H9 (cell line): ENCODE measurements at regions not wholly inside any gene's neighbourhood (a gene's known extent, or its start where the extent isn't known, plus 50 kb on each side); places are given as distances from the start of the nearest gene placed in this dataset.

ENCODE experiments used
- DNase-seq: peaks from one replicate; pipeline ENCODE4 v3.0.0-alpha.2; 2017
- H2AFZ ChIP-seq: one replicate; pipeline ENCODE4 v1.6.1; 2013; ENCODE audit warnings: mild to moderate bottlenecking, low read length, control low read depth, moderate library complexity
- H2AK5ac ChIP-seq: 2 replicates; pipeline ENCODE4 v1.6.1; 2013; ENCODE audit warnings: low read length, control low read depth, mixed read lengths; ENCODE audit not compliant: insufficient read length
- H2BK120ac ChIP-seq: one replicate; pipeline ENCODE4 v1.6.1; 2013; ENCODE audit warnings: low read depth, mild to moderate bottlenecking, low read length, control low read depth, inconsistent platforms; ENCODE audit not compliant: poor library complexity, severe bottlenecking
- H2BK12ac ChIP-seq: 2 replicates; pipeline ENCODE4 v1.6.1; 2013; ENCODE audit warnings: low read length, control low read depth, mixed read lengths, low read depth; ENCODE audit not compliant: insufficient read length
- H2BK15ac ChIP-seq: 2 replicates; pipeline ENCODE4 v1.6.1; 2013; ENCODE audit warnings: low read depth, low read length, control low read depth
- H2BK20ac ChIP-seq: one replicate; pipeline ENCODE4 v1.6.1; 2013; ENCODE audit warnings: low read depth, mild to moderate bottlenecking, low read length, control low read depth, inconsistent platforms; ENCODE audit not compliant: poor library complexity, severe bottlenecking
- H2BK5ac ChIP-seq: 2 replicates; pipeline ENCODE4 v1.6.1; 2013; ENCODE audit warnings: low read length, control low read depth, mixed read lengths; ENCODE audit not compliant: insufficient read length
- H3K14ac ChIP-seq: 2 replicates; pipeline ENCODE4 v1.6.1; 2013; ENCODE audit warnings: low read length, control low read depth; ENCODE audit not compliant: insufficient read depth
- H3K18ac ChIP-seq: 2 replicates; pipeline ENCODE4 v1.6.1; 2013; ENCODE audit warnings: low read depth, mild to moderate bottlenecking, mixed read lengths, low read length, control low read depth; ENCODE audit not compliant: insufficient read length
- H3K23ac ChIP-seq: 2 replicates; pipeline ENCODE4 v1.6.1; 2013; ENCODE audit warnings: low read length, control low read depth, mixed read lengths, low read depth; ENCODE audit not compliant: insufficient read length
- H3K23me2 ChIP-seq: 2 replicates; pipeline ENCODE4 v1.6.1; 2013; ENCODE audit warnings: low read depth, mild to moderate bottlenecking, mixed read lengths, low read length, control low read depth; ENCODE audit not compliant: insufficient read length, poor library complexity, severe bottlenecking
- H3K27ac ChIP-seq: 2 replicates; pipeline ENCODE4 v1.5.1; 2013; ENCODE audit warnings: low read length, control low read depth, mixed read lengths, low read depth; ENCODE audit not compliant: insufficient read length
- H3K27me3 ChIP-seq: 2 replicates; pipeline ENCODE4 v1.6.1; 2013; ENCODE audit warnings: low read length, control low read depth, inconsistent platforms; ENCODE audit not compliant: insufficient read depth
- H3K4ac ChIP-seq: 2 replicates; pipeline ENCODE4 v1.6.1; 2013; ENCODE audit warnings: low read depth, mild to moderate bottlenecking, control low read depth, inconsistent platforms, low read length, moderate library complexity
- H3K4me1 ChIP-seq: 2 replicates; pipeline ENCODE4 v1.6.1; 2013; ENCODE audit warnings: low read length, control low read depth, inconsistent platforms; ENCODE audit not compliant: insufficient read depth
- H3K4me2 ChIP-seq: 2 replicates; pipeline ENCODE4 v1.6.1; 2013; ENCODE audit warnings: low read length, control low read depth, mixed read lengths; ENCODE audit not compliant: insufficient read length, insufficient read depth
- H3K56ac ChIP-seq: 2 replicates; pipeline ENCODE4 v1.6.1; 2013; ENCODE audit warnings: low read depth, mild to moderate bottlenecking, mixed read lengths, low read length, control low read depth; ENCODE audit not compliant: insufficient read length
- H3K79me1 ChIP-seq: 2 replicates; pipeline ENCODE4 v1.6.1; 2013; ENCODE audit warnings: low read depth, mild to moderate bottlenecking, moderate library complexity, low read length, control low read depth, inconsistent platforms; ENCODE audit not compliant: insufficient read depth, poor library complexity, severe bottlenecking
- H3K79me2 ChIP-seq: 2 replicates; pipeline ENCODE4 v1.6.1; 2013; ENCODE audit warnings: low read length, control low read depth, inconsistent platforms; ENCODE audit not compliant: insufficient read depth
- H3K9ac ChIP-seq: 2 replicates; pipeline ENCODE4 v1.6.1; 2013; ENCODE audit warnings: low read length, control low read depth, mixed read lengths; ENCODE audit not compliant: insufficient read length; ENCODE audit errors: extremely low read depth
- H3K9me3 ChIP-seq: one replicate; pipeline ENCODE4 v1.6.1; 2013; ENCODE audit warnings: low read depth, low read length, inconsistent platforms; ENCODE audit not compliant: control insufficient read depth
- H3T11ph ChIP-seq: one replicate; pipeline ENCODE4 v1.6.1; 2013; ENCODE audit warnings: mild to moderate bottlenecking, low read length, control low read depth, inconsistent platforms
- H4K20me1 ChIP-seq: one replicate; pipeline ENCODE4 v1.6.1; 2013; ENCODE audit not compliant: control insufficient read depth, insufficient read length, insufficient read depth
- H4K5ac ChIP-seq: 2 replicates; pipeline ENCODE4 v1.6.1; 2013; ENCODE audit warnings: low read depth, mild to moderate bottlenecking, mixed read lengths, low read length, control low read depth; ENCODE audit not compliant: insufficient read length
- H4K8ac ChIP-seq: replicated peaks from 2 replicates; pipeline ENCODE4 v1.6.1; 2013; ENCODE audit warnings: low read length, control low read depth, mixed read lengths, low read depth; ENCODE audit not compliant: insufficient read length
- H4K91ac ChIP-seq: 2 replicates; pipeline ENCODE4 v1.6.1; 2013; ENCODE audit warnings: low read depth, mild to moderate bottlenecking, moderate library complexity, mixed read lengths, low read length, control low read depth; ENCODE audit not compliant: insufficient read length
- H3K27ac Mint-ChIP-seq, 3 experiments: 2 replicates in 2 of 3; 3 replicates in 1 of 3; pipeline ENCODE4 v1.8.0; 2020 to 2021; ENCODE audit warnings: mixed read lengths in 3 of 3, mild to moderate bottlenecking in 1 of 3, moderate library complexity in 1 of 3
- H3K27me3 Mint-ChIP-seq: 2 replicates; pipeline ENCODE4 v1.8.0; 2021; ENCODE audit warnings: low read depth, mild to moderate bottlenecking, moderate library complexity, mixed read lengths
- H3K36me3 Mint-ChIP-seq, 3 experiments: 2 replicates in 2 of 3; 3 replicates in 1 of 3; pipeline ENCODE4 v1.8.0; 2020 to 2021; ENCODE audit warnings: low read depth in 3 of 3, mixed read lengths in 3 of 3; ENCODE audit not compliant: insufficient read depth in 1 of 3
- H3K4me1 Mint-ChIP-seq, 2 experiments: 2 replicates each; pipeline ENCODE4 v1.8.0; 2020; ENCODE audit warnings: mixed read lengths in 2 of 2
- H3K4me3 Mint-ChIP-seq, 2 experiments: 2 replicates in 1 of 2; 3 replicates in 1 of 2; pipeline ENCODE4 v1.8.0; 2020 to 2021; ENCODE audit warnings: mild to moderate bottlenecking in 2 of 2, mixed read lengths in 2 of 2, moderate library complexity in 1 of 2
- H3K9me3 Mint-ChIP-seq, 2 experiments: 2 replicates in 1 of 2; 3 replicates in 1 of 2; pipeline ENCODE4 v1.8.0; 2020; ENCODE audit warnings: mild to moderate bottlenecking in 2 of 2, mixed read lengths in 2 of 2, moderate library complexity in 1 of 2
- WGBS: extraction: QIAGEN DNeasy Blood & Tissue Kit; methylation state at CpG from one replicate; pipeline ENCODE4 v1.1.7; 2013; ENCODE audit warnings: missing lambda C conversion rate, low lambda C conversion rate, mixed read lengths; ENCODE audit not compliant: insufficient read length; ENCODE audit errors: extremely low coverage; 5-methylcytosine and 5-hydroxymethylcytosine counted together
- TF ChIP-seq, protein P1 (sequence below): fragments of 200-600 bp; sonication (generic); conservative IDR thresholded peaks from 3 replicates; pipeline ENCODE4 v1.8.0; 2021; ENCODE audit warnings: antibody characterized with exemption, mild to moderate bottlenecking

DNA sequence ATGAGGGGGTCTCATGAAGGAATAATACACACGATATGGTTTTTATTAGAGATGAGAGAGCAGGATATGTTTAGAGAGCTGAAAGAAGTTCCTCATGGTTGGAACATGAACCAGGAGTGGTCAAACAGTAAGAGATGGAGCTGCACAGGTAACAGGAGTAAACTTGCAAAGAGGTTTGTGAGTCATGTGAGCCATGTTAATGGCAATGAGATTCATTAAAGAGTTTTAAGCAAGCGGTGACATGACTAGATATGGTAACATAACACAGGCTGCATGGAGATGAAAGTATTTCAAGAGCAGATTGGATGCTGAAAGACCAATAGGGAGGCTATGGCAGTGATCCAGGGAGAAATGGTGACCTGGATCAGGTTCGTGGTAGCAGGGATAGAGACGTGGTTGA lies 62.6 kb upstream of the SSTR1 start:
- Mint-ChIP-seq H3K4me1 (peaks cover 17 to 28% of the 10 kb centered on the region in 2 experiments), H3K4me3 (no peak overlapping the region), H3K9me3 (no peaks in the 10 kb centered on the region), H3K36me3 (peaks cover 0 to 4% (median 0%) of the 10 kb centered on the region in 3 experiments; a peak in 2 of 7 replicates), H3K27me3 (no peaks in the 10 kb centered on the region), H3K27ac (no peak overlapping the region)
- H3K4me1 ChIP-seq = peaks cover 15% of the 10 kb centered on the region; the same call in 1 of the 2 replicates
- no peak overlapping the region for H3K27ac ChIP-seq
- no peak overlapping the region for H2BK20ac ChIP-seq
- H3K79me1 ChIP-seq = no peaks in the 10 kb centered on the region
- no peak overlapping the region for H4K91ac ChIP-seq
- no peaks in the 10 kb centered on the region for H3K27me3 ChIP-seq
- no CpG with 5 or more reads among the region's 4 CpGs for WGBS
- no peaks in the 10 kb centered on the region for H4K20me1 ChIP-seq
- DNase-seq = no peak
- H3K18ac ChIP-seq = no peak overlapping the region
- no peak overlapping the region for H3K14ac ChIP-seq
- H3K56ac ChIP-seq = no peak overlapping the region
- H3K9ac ChIP-seq = no peak overlapping the region
- no peak overlapping the region for H3K4me2 ChIP-seq
- no peak overlapping the region for H2AFZ ChIP-seq
- no peaks in the 10 kb centered on the region for H3K79me2 ChIP-seq
- H4K8ac ChIP-seq = no peak overlapping the region
- H2BK15ac ChIP-seq = no peak overlapping the region
- H3K4ac ChIP-seq = no peak overlapping the region
- H3T11ph ChIP-seq = no peak overlapping the region
- H4K5ac ChIP-seq = no peak overlapping the region
- no peak overlapping the region for H2BK120ac ChIP-seq
- TF ChIP-seq, protein P1, sequence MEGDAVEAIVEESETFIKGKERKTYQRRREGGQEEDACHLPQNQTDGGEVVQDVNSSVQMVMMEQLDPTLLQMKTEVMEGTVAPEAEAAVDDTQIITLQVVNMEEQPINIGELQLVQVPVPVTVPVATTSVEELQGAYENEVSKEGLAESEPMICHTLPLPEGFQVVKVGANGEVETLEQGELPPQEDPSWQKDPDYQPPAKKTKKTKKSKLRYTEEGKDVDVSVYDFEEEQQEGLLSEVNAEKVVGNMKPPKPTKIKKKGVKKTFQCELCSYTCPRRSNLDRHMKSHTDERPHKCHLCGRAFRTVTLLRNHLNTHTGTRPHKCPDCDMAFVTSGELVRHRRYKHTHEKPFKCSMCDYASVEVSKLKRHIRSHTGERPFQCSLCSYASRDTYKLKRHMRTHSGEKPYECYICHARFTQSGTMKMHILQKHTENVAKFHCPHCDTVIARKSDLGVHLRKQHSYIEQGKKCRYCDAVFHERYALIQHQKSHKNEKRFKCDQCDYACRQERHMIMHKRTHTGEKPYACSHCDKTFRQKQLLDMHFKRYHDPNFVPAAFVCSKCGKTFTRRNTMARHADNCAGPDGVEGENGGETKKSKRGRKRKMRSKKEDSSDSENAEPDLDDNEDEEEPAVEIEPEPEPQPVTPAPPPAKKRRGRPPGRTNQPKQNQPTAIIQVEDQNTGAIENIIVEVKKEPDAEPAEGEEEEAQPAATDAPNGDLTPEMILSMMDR = no peak
- H2BK12ac ChIP-seq = no peak overlapping the region
- no peaks in the 10 kb centered on the region for H3K23me2 ChIP-seq
- no peak overlapping the region for H2AK5ac ChIP-seq
- no peak overlapping the region for H3K23ac ChIP-seq
- no peak overlapping the region for H2BK5ac ChIP-seq
- H3K9me3 ChIP-seq = no peaks in the 10 kb centered on the region
